DND-41 (cell line): ENCODE measurements at regions not wholly inside any gene's neighbourhood (a gene's known extent, or its start where the extent isn't known, plus 50 kb on each side); places are given as distances from the start of the nearest gene placed in this dataset.

Experiments used
- ATAC-seq: fragments of 200-7000 bp; cut with Tn5 transposase; 3 replicates; pipeline ENCODE4 v1.9.1; 2021; ENCODE audit warnings: low read depth; ENCODE audit not compliant: insufficient read depth
- DNase-seq: peaks from one replicate; pipeline ENCODE4 v3.0.0-alpha.2; 2020
- H2AFZ ChIP-seq: 2 replicates; pipeline ENCODE4 v1.6.0; 2012; ENCODE audit warnings: low read depth, low read length
- H3K27ac ChIP-seq: 2 replicates; pipeline ENCODE4 v1.5.1; 2012; ENCODE audit warnings: low read length, inconsistent platforms
- H3K27me3 ChIP-seq: fragments of 200-600 bp; sonication (generic); 2 replicates; pipeline ENCODE4 v1.6.0; 2012; ENCODE audit warnings: low read length, mild to moderate bottlenecking, inconsistent platforms; ENCODE audit not compliant: insufficient read depth, poor library complexity
- H3K36me3 ChIP-seq: 2 replicates; pipeline ENCODE4 v1.5.1; 2012; ENCODE audit warnings: low read length, inconsistent platforms; ENCODE audit not compliant: insufficient read depth
- H3K4me1 ChIP-seq: 2 replicates; pipeline ENCODE4 v1.5.1; 2012; ENCODE audit warnings: mild to moderate bottlenecking, low read length; ENCODE audit not compliant: insufficient read depth
- H3K4me2 ChIP-seq: 2 replicates; pipeline ENCODE4 v1.6.0; 2012; ENCODE audit warnings: mild to moderate bottlenecking, moderate library complexity, low read length, inconsistent platforms; ENCODE audit not compliant: insufficient read depth
- H3K4me3 ChIP-seq, 2 experiments: fragments of 200-600 bp in 1 of 2; shearing (Covaris generic) in 1 of 2; 2 replicates each; pipeline ENCODE4 v1.5.1; 2012 to 2016; ENCODE audit warnings: inconsistent platforms in 2 of 2, low read length in 2 of 2, mild to moderate bottlenecking in 2 of 2, low read depth in 1 of 2, moderate library complexity in 1 of 2
- H3K79me2 ChIP-seq: 2 replicates; pipeline ENCODE4 v1.6.0; 2012; ENCODE audit warnings: low read length, inconsistent platforms; ENCODE audit not compliant: insufficient read depth
- H3K9ac ChIP-seq: 2 replicates; pipeline ENCODE4 v1.6.0; 2012; ENCODE audit warnings: low read depth, mild to moderate bottlenecking, inconsistent platforms, low read length, moderate library complexity
- H3K9me3 ChIP-seq: 2 replicates; pipeline ENCODE4 v1.5.1; 2012; ENCODE audit warnings: low read length, moderate library complexity, mild to moderate bottlenecking, inconsistent platforms; ENCODE audit not compliant: insufficient read depth, severe bottlenecking
- H4K20me1 ChIP-seq: 2 replicates; pipeline ENCODE4 v1.6.0; 2012; ENCODE audit warnings: low read length; ENCODE audit not compliant: insufficient read depth
- CTCF ChIP-seq: IDR thresholded peaks from 2 replicates; pipeline ENCODE4 v1.5.1; 2012; ENCODE audit warnings: borderline replicate concordance, low read length, moderate library complexity, mild to moderate bottlenecking; ENCODE audit not compliant: poor library complexity, severe bottlenecking; ENCODE audit errors: extremely low read depth
- EZH2 ChIP-seq: IDR thresholded peaks from 3 replicates; pipeline ENCODE4 v1.6.1; 2012; ENCODE audit warnings: borderline replicate concordance, low read depth, mild to moderate bottlenecking, moderate library complexity, low read length, inconsistent platforms; ENCODE audit not compliant: severe bottlenecking

GRCh38 chr5:148003226-148003625, 60.6 kb upstream of the SPINK5 start:
- no peak overlapping the region for H2AFZ ChIP-seq
- no peak overlapping the region for H3K4me2 ChIP-seq
- no peak overlapping the region for H3K4me3 ChIP-seq
- no peaks in the 10 kb centered on the region for H3K79me2 ChIP-seq
- H3K27me3 ChIP-seq = no peaks in the 10 kb centered on the region
- H3K9me3 ChIP-seq = peaks cover 12% of the 10 kb centered on the region
- H3K9ac ChIP-seq = no peak overlapping the region
- TF ChIP-seq CTCF (no peak), EZH2 (no peak)
- DNase-seq (no peak), ATAC-seq (no peak)
- H3K36me3 ChIP-seq = no peaks in the 10 kb centered on the region
- H3K27ac ChIP-seq = no peak overlapping the region
- no peaks in the 10 kb centered on the region for H4K20me1 ChIP-seq
- no peaks in the 10 kb centered on the region for H3K4me1 ChIP-seq

- H3K9me3 ChIP-seq = peaks cover 12% of the 10 kb centered on the region
- H3K36me3 ChIP-seq = no peaks in the 10 kb centered on the region
- H2AFZ ChIP-seq = no peak overlapping the region
Measured at GRCh38 chr5:148002451-148002850, 61.3 kb upstream of the SPINK5 start.

GRCh38 chr5:148000036-148000435, 63.7 kb upstream of the SPINK5 start:
- ATAC-seq (no peak), DNase-seq (no peak)
- peaks cover 12% of the 10 kb centered on the region for H3K9me3 ChIP-seq
- H3K36me3 ChIP-seq = no peaks in the 10 kb centered on the region
- no peaks in the 10 kb centered on the region for H3K79me2 ChIP-seq
- H3K4me3 ChIP-seq = no peak overlapping the region
- no peaks in the 10 kb centered on the region for H3K27me3 ChIP-seq
- no peak for TF ChIP-seq EZH2
- no peak for TF ChIP-seq CTCF
- no peak overlapping the region for H3K9ac ChIP-seq
- no peak overlapping the region for H3K27ac ChIP-seq
- no peak overlapping the region for H3K4me2 ChIP-seq
- H4K20me1 ChIP-seq = no peaks in the 10 kb centered on the region
- H2AFZ ChIP-seq = no peak overlapping the region
- no peaks in the 10 kb centered on the region for H3K4me1 ChIP-seq

More at GRCh38 chr5:148002451-148002850, 61.3 kb upstream of the SPINK5 start:
- TF ChIP-seq CTCF = no peak
- TF ChIP-seq EZH2 = no peak
- DNase-seq = no peak
- H4K20me1 ChIP-seq = no peaks in the 10 kb centered on the region
- no peak overlapping the region for H3K9ac ChIP-seq
- ATAC-seq = no peak
- H3K27ac ChIP-seq = no peak overlapping the region
- H3K4me1 ChIP-seq = no peaks in the 10 kb centered on the region
- H3K79me2 ChIP-seq = no peaks in the 10 kb centered on the region
- no peaks in the 10 kb centered on the region for H3K27me3 ChIP-seq
- H3K4me2 ChIP-seq = no peak overlapping the region
- no peak overlapping the region for H3K4me3 ChIP-seq

GRCh38 chr5:147998704-147999103, 65.1 kb upstream of the SPINK5 start:
- H3K27me3 ChIP-seq = no peaks in the 10 kb centered on the region
- no peak overlapping the region for H3K27ac ChIP-seq
- ATAC-seq (no peak), DNase-seq (no peak)
- H3K9ac ChIP-seq = no peak overlapping the region
- H3K4me2 ChIP-seq = no peak overlapping the region
- no peaks in the 10 kb centered on the region for H3K36me3 ChIP-seq
- H2AFZ ChIP-seq = no peak overlapping the region
- TF ChIP-seq CTCF (no peak), EZH2 (no peak)
- H3K4me3 ChIP-seq = no peak overlapping the region
- no peaks in the 10 kb centered on the region for H3K79me2 ChIP-seq
- H4K20me1 ChIP-seq = no peaks in the 10 kb centered on the region
- H3K4me1 ChIP-seq = no peaks in the 10 kb centered on the region
- H3K9me3 ChIP-seq = peaks cover 12% of the 10 kb centered on the region
